Hypothalamus (tissue), 51 donors: ENCODE measurements at regions not wholly inside any gene's neighbourhood (a gene's known extent, or its start where the extent isn't known, plus 50 kb on each side); places are given as distances from the start of the nearest gene placed in this dataset.

Source experiments
- DNase-seq, 51 donors: peaks; one replicate each; lab custom pipeline; 2025; lab: John Stamatoyannopoulos, UW

GRCh38 chr5:154107010-154107409 is 68.2 kb downstream of the MFAP3 start:
- no peak for DNase-seq

- DNase-seq = peak in 3 of 51 donors; percentile 4 to 23 (median 8)
Measured at GRCh38 chr5:154107756-154108155, 69.0 kb downstream of the MFAP3 start.

GRCh38 chr5:154109416-154110106 is 70.8 kb downstream of the MFAP3 start:
- DNase-seq = no peak

- no peak for DNase-seq
Measured at GRCh38 chr5:154110107-154110453, 71.3 kb downstream of the MFAP3 start.

- no peak for DNase-seq
Measured at GRCh38 chr5:154110716-154111115, 71.9 kb downstream of the MFAP3 start.

GRCh38 chr5:154111214-154111613 is 72.4 kb downstream of the MFAP3 start:
- DNase-seq = no peak

- no peak for DNase-seq
Measured at GRCh38 chr5:154112255-154112654, 73.5 kb downstream of the MFAP3 start.

GRCh38 chr5:154115291-154115690 is 75.2 kb upstream of the GALNT10 start:
- no peak for DNase-seq

GRCh38 chr5:154117050-154117449 is 73.5 kb upstream of the GALNT10 start:
- DNase-seq = no peak

- DNase-seq = no peak
Measured at GRCh38 chr5:154117930-154118329, 72.6 kb upstream of the GALNT10 start.

- no peak for DNase-seq
Measured at GRCh38 chr5:154118385-154118784, 72.1 kb upstream of the GALNT10 start.

- DNase-seq = no peak
Measured at GRCh38 chr5:154118893-154119336, 71.6 kb upstream of the GALNT10 start.

- DNase-seq = no peak
Measured at GRCh38 chr5:154129013-154129412, 61.5 kb upstream of the GALNT10 start.

- DNase-seq = no peak
Measured at GRCh38 chr5:154129921-154130320, 60.6 kb upstream of the GALNT10 start.

- DNase-seq = no peak
Measured at GRCh38 chr5:154131817-154132216, 58.7 kb upstream of the GALNT10 start.

GRCh38 chr5:154132718-154133307 is 57.7 kb upstream of the GALNT10 start:
- no peak for DNase-seq

- DNase-seq = no peak
Measured at GRCh38 chr5:154133591-154133990, 56.9 kb upstream of the GALNT10 start.

GRCh38 chr5:154134499-154134898 is 56.0 kb upstream of the GALNT10 start:
- no peak for DNase-seq

- no peak for DNase-seq
Measured at GRCh38 chr5:154135125-154135817, 55.3 kb upstream of the GALNT10 start.

- DNase-seq = no peak
Measured at GRCh38 chr5:154136141-154136540, 54.4 kb upstream of the GALNT10 start.

GRCh38 chr5:154138701-154139100 is 51.8 kb upstream of the GALNT10 start:
- peak in 30 of 51 donors; percentile 4 to 78 (median 44) for DNase-seq

- DNase-seq = no peak
Measured at GRCh38 chr5:154140381-154140780, 50.2 kb upstream of the GALNT10 start.
